ENCODE measurements at regions not wholly inside any gene's neighbourhood (a gene's known extent, or its start where the extent isn't known, plus 50 kb on each side); places are given as distances from the start of the nearest gene placed in this dataset.

- no peak overlapping the region for H3K27ac ChIP-seq
- H3K4me1 ChIP-seq, result no peaks in the 10 kb centered on the region
- H3K9me3 ChIP-seq, result no peaks in the 10 kb centered on the region
- WGBS, 2 donors, result 47 to 76% methylated on average over 2 of the region's 2 CpGs
- H3K36me3 ChIP-seq, result no peaks in the 10 kb centered on the region
- ATAC-seq (ENCODE audit: low FRiP score in 2 of 2), result no peak
- no peak for TF ChIP-seq POLR2A (IDR thresholded peaks at IDR 0.05)
- TF ChIP-seq EP300 (IDR thresholded peaks at IDR 0.05), result no peak
- TF ChIP-seq POLR2AphosphoS5 (IDR thresholded peaks at IDR 0.05), result no peak
- TF ChIP-seq CTCF (IDR thresholded peaks at IDR 0.05), result no peak
- DNase-seq, result no peak
- no peak overlapping the region for H3K4me3 ChIP-seq
- H3K27me3 ChIP-seq, result no peaks in the 10 kb centered on the region
Observed at GRCh38 chr12:60981473-60981872, 1278.7 kb upstream of the USP15 start.

GRCh38 chr12:60992087-60992486 lies 1268.1 kb upstream of the USP15 start:
- Histone ChIP-seq H3K27me3 (no peaks in the 10 kb centered on the region), H3K4me3 (no peak overlapping the region), H3K4me1 (no peaks in the 10 kb centered on the region), H3K9me3 (no peaks in the 10 kb centered on the region), H3K27ac (no peak overlapping the region), H3K36me3 (no peaks in the 10 kb centered on the region)
- DNase-seq (no peak), ATAC-seq (ENCODE audit: low FRiP score in 2 of 2) (no peak)
- WGBS, 2 donors, result 85 to 89% methylated on average over 2 of the region's 2 CpGs
- TF ChIP-seq POLR2AphosphoS5 (IDR thresholded peaks at IDR 0.05) (no peak), CTCF (IDR thresholded peaks at IDR 0.05) (no peak), POLR2A (IDR thresholded peaks at IDR 0.05) (no peak), EP300 (IDR thresholded peaks at IDR 0.05) (no peak)

- Histone ChIP-seq H3K4me3 (no peak overlapping the region), H3K27me3 (no peaks in the 10 kb centered on the region), H3K36me3 (no peaks in the 10 kb centered on the region), H3K27ac (no peak overlapping the region), H3K4me1 (no peaks in the 10 kb centered on the region), H3K9me3 (peaks cover 0 to 4% (median 0%) of the 10 kb centered on the region in 4 donors)
- DNase-seq, result no peak
- WGBS, 2 donors, result 69 to 86% methylated on average over 1 of the region's 1 CpG
- TF ChIP-seq EP300 (IDR thresholded peaks at IDR 0.05), result no peak
- TF ChIP-seq POLR2A (IDR thresholded peaks at IDR 0.05), result no peak
- TF ChIP-seq POLR2AphosphoS5 (IDR thresholded peaks at IDR 0.05), result no peak
- TF ChIP-seq CTCF (IDR thresholded peaks at IDR 0.05), result no peak
- no peak for ATAC-seq (ENCODE audit: low FRiP score in 2 of 2)
Observed at GRCh38 chr12:60995256-60995825, 1264.9 kb upstream of the USP15 start.

- DNase-seq (no peak), ATAC-seq (ENCODE audit: low FRiP score in 2 of 2) (no peak)
- Histone ChIP-seq H3K9me3 (peaks cover 0 to 4% (median 0%) of the 10 kb centered on the region in 4 donors), H3K27me3 (no peaks in the 10 kb centered on the region), H3K4me1 (no peaks in the 10 kb centered on the region), H3K4me3 (no peak overlapping the region), H3K36me3 (no peaks in the 10 kb centered on the region), H3K27ac (no peak overlapping the region)
- 88 to 89% methylated on average over 1 of the region's 1 CpG for WGBS, 2 donors
- TF ChIP-seq CTCF (IDR thresholded peaks at IDR 0.05) (no peak), EP300 (IDR thresholded peaks at IDR 0.05) (no peak), POLR2A (IDR thresholded peaks at IDR 0.05) (no peak), POLR2AphosphoS5 (IDR thresholded peaks at IDR 0.05) (no peak)
Observed at GRCh38 chr12:60997869-60998378, 1262.3 kb upstream of the USP15 start.

- Histone ChIP-seq H3K36me3 (no peaks in the 10 kb centered on the region), H3K9me3 (no peaks in the 10 kb centered on the region), H3K4me3 (no peak overlapping the region), H3K4me1 (no peaks in the 10 kb centered on the region), H3K27me3 (no peaks in the 10 kb centered on the region), H3K27ac (no peak overlapping the region)
- TF ChIP-seq EP300 (IDR thresholded peaks at IDR 0.05) (no peak), POLR2A (IDR thresholded peaks at IDR 0.05) (no peak), CTCF (IDR thresholded peaks at IDR 0.05) (no peak), POLR2AphosphoS5 (IDR thresholded peaks at IDR 0.05) (no peak)
- WGBS, 2 donors, result 42 to 56% methylated on average over 2 of the region's 2 CpGs
- no peak for DNase-seq
- no peak for ATAC-seq (ENCODE audit: low FRiP score in 2 of 2)
Observed at GRCh38 chr12:61009192-61009591, 1251.0 kb upstream of the USP15 start.
